ENCODE measurements at regions not wholly inside any gene's neighbourhood (a gene's known extent, or its start where the extent isn't known, plus 50 kb on each side); places are given as distances from the start of the nearest gene placed in this dataset.
"Not testable (repeated sequence)": the region's sequence is repeated elsewhere in the genome, so short reads cannot be mapped to it uniquely, and the experiment has no call there.

- H3K4me3 Mint-ChIP-seq = no peak overlapping the region
- no peaks in the 10 kb centered on the region for H3K9me3 Mint-ChIP-seq (ENCODE audit: low read depth)
- POLR2A ChIA-PET = no interaction called here
- H3K27me3 Mint-ChIP-seq = no peaks in the 10 kb centered on the region
- no peaks in the 10 kb centered on the region for H3K36me3 Mint-ChIP-seq (ENCODE audit: low read depth)
- CTCF ChIA-PET = no interaction called here
- no peak overlapping the region for H3K27ac Mint-ChIP-seq
- intact Hi-C loops (cut with DNase I, micrococcal nuclease) = no loop called here
- DNase-seq = no peak
- no peaks in the 10 kb centered on the region for H3K4me1 Mint-ChIP-seq
- no peak for ATAC-seq
Observed at GRCh38 chr18:43830947-43831346, 553.7 kb upstream of the SYT4 start.

- intact Hi-C loops (cut with DNase I, micrococcal nuclease) = no loop called here
- DNase-seq = no peak
- Mint-ChIP-seq H3K36me3 (ENCODE audit: low read depth) (no peaks in the 10 kb centered on the region), H3K27ac (no peak overlapping the region), H3K9me3 (ENCODE audit: low read depth) (no peaks in the 10 kb centered on the region), H3K4me3 (no peak overlapping the region), H3K4me1 (no peaks in the 10 kb centered on the region), H3K27me3 (no peaks in the 10 kb centered on the region)
- ChIA-PET POLR2A (no interaction called here), CTCF (no interaction called here)
- ATAC-seq = no peak
Observed at GRCh38 chr18:43846299-43846698, 569.0 kb upstream of the SYT4 start.

- no peaks in the 10 kb centered on the region for H3K4me1 Mint-ChIP-seq
- no peaks in the 10 kb centered on the region for H3K9me3 Mint-ChIP-seq (ENCODE audit: low read depth)
- ChIA-PET CTCF (no interaction called here), POLR2A (no interaction called here)
- no peaks in the 10 kb centered on the region for H3K27me3 Mint-ChIP-seq
- H3K4me3 Mint-ChIP-seq = no peak overlapping the region
- ATAC-seq = no peak
- H3K27ac Mint-ChIP-seq = no peak overlapping the region
- no peaks in the 10 kb centered on the region for H3K36me3 Mint-ChIP-seq (ENCODE audit: low read depth)
- no peak for DNase-seq
- intact Hi-C loops (cut with DNase I, micrococcal nuclease) = no loop called here
Observed at GRCh38 chr18:43847164-43848091, 570.1 kb upstream of the SYT4 start.

- H3K9me3 Mint-ChIP-seq (ENCODE audit: low read depth); DNase-seq; H3K4me1 Mint-ChIP-seq; CTCF ChIA-PET; ATAC-seq; H3K36me3 Mint-ChIP-seq (ENCODE audit: low read depth); H3K27ac Mint-ChIP-seq; intact Hi-C loops (cut with DNase I, micrococcal nuclease); H3K27me3 Mint-ChIP-seq; POLR2A ChIA-PET; H3K4me3 Mint-ChIP-seq: not testable (repeated sequence)
Observed at GRCh38 chr18:43849831-43850230, 572.5 kb upstream of the SYT4 start.

- intact Hi-C loops (cut with DNase I, micrococcal nuclease) = no loop called here
- Mint-ChIP-seq H3K4me3 (no peak overlapping the region), H3K27ac (no peak overlapping the region), H3K36me3 (ENCODE audit: low read depth) (no peaks in the 10 kb centered on the region), H3K27me3 (no peaks in the 10 kb centered on the region), H3K9me3 (ENCODE audit: low read depth) (no peaks in the 10 kb centered on the region), H3K4me1 (no peaks in the 10 kb centered on the region)
- ChIA-PET POLR2A (no interaction called here), CTCF (no interaction called here)
- ATAC-seq (no peak), DNase-seq (no peak)
Observed at GRCh38 chr18:43855376-43855775, 578.1 kb upstream of the SYT4 start.

GRCh38 chr18:43863180-43863579 lies 585.9 kb upstream of the SYT4 start:
- intact Hi-C loops (cut with DNase I, micrococcal nuclease) = no loop called here
- Mint-ChIP-seq H3K27me3 (no peaks in the 10 kb centered on the region), H3K4me3 (no peak overlapping the region), H3K36me3 (ENCODE audit: low read depth) (no peaks in the 10 kb centered on the region), H3K4me1 (no peaks in the 10 kb centered on the region), H3K27ac (no peak overlapping the region), H3K9me3 (ENCODE audit: low read depth) (peaks cover 1% of the 10 kb centered on the region)
- CTCF ChIA-PET = no interaction called here
- no peak for ATAC-seq
- POLR2A ChIA-PET = no interaction called here
- no peak for DNase-seq

GRCh38 chr18:43866696-43867095 lies 589.4 kb upstream of the SYT4 start:
- intact Hi-C loops (cut with DNase I, micrococcal nuclease) = no loop called here
- Mint-ChIP-seq H3K4me1 (no peaks in the 10 kb centered on the region), H3K27me3 (no peaks in the 10 kb centered on the region), H3K9me3 (ENCODE audit: low read depth) (peaks cover 1% of the 10 kb centered on the region), H3K4me3 (no peak overlapping the region), H3K36me3 (ENCODE audit: low read depth) (no peaks in the 10 kb centered on the region), H3K27ac (no peak overlapping the region)
- POLR2A ChIA-PET = no interaction called here
- no peak for DNase-seq
- CTCF ChIA-PET = interaction anchor here (0.8 kb wide), 1 partner anchor 165 kb away, joined by 3 read pairs; no protein-coding TSS in a partner anchor
- no peak for ATAC-seq

GRCh38 chr18:43868497-43868995 lies 591.3 kb upstream of the SYT4 start:
- Mint-ChIP-seq H3K4me1 (no peaks in the 10 kb centered on the region), H3K4me3 (no peak overlapping the region), H3K27ac (no peak overlapping the region), H3K9me3 (ENCODE audit: low read depth) (peaks cover 1% of the 10 kb centered on the region), H3K27me3 (no peaks in the 10 kb centered on the region), H3K36me3 (ENCODE audit: low read depth) (no peaks in the 10 kb centered on the region)
- POLR2A ChIA-PET = no interaction called here
- intact Hi-C loops (cut with DNase I, micrococcal nuclease) = no loop called here
- ATAC-seq (no peak), DNase-seq (no peak)
- CTCF ChIA-PET = no interaction called here

- POLR2A ChIA-PET = no interaction called here
- ATAC-seq = no peak
Observed at GRCh38 chr18:43869451-43870008, 592.2 kb upstream of the SYT4 start.

GRCh38 chr18:43870626-43871025 lies 593.3 kb upstream of the SYT4 start:
- POLR2A ChIA-PET = no interaction called here
- no peak overlapping the region for H3K27ac Mint-ChIP-seq
- peaks cover 1% of the 10 kb centered on the region for H3K9me3 Mint-ChIP-seq (ENCODE audit: low read depth)
- no peaks in the 10 kb centered on the region for H3K27me3 Mint-ChIP-seq
- H3K4me1 Mint-ChIP-seq = no peaks in the 10 kb centered on the region
- ATAC-seq (no peak), DNase-seq (no peak)
- H3K36me3 Mint-ChIP-seq (ENCODE audit: low read depth) = no peaks in the 10 kb centered on the region
- no peak overlapping the region for H3K4me3 Mint-ChIP-seq
- CTCF ChIA-PET = no interaction called here
- intact Hi-C loops (cut with DNase I, micrococcal nuclease) = no loop called here

More at GRCh38 chr18:43869451-43870008, 592.2 kb upstream of the SYT4 start:
- intact Hi-C loops (cut with DNase I, micrococcal nuclease) = no loop called here
- no peaks in the 10 kb centered on the region for H3K4me1 Mint-ChIP-seq
- no peaks in the 10 kb centered on the region for H3K27me3 Mint-ChIP-seq
- CTCF ChIA-PET = no interaction called here
- no peaks in the 10 kb centered on the region for H3K36me3 Mint-ChIP-seq (ENCODE audit: low read depth)
- H3K9me3 Mint-ChIP-seq (ENCODE audit: low read depth) = peaks cover 1% of the 10 kb centered on the region
- no peak overlapping the region for H3K27ac Mint-ChIP-seq
- DNase-seq = no peak
- no peak overlapping the region for H3K4me3 Mint-ChIP-seq

- no peaks in the 10 kb centered on the region for H3K36me3 Mint-ChIP-seq (ENCODE audit: low read depth)
- H3K4me1 Mint-ChIP-seq = no peaks in the 10 kb centered on the region
- no peak overlapping the region for H3K27ac Mint-ChIP-seq
- ChIA-PET CTCF (interaction anchor here (0.7 kb wide), 1 partner anchor 210 kb away, joined by 3 read pairs; no protein-coding TSS in a partner anchor), POLR2A (no interaction called here)
- no peak overlapping the region for H3K4me3 Mint-ChIP-seq
- intact Hi-C loops (cut with DNase I, micrococcal nuclease) = no loop called here
- ATAC-seq (no peak), DNase-seq (no peak)
- H3K27me3 Mint-ChIP-seq = no peaks in the 10 kb centered on the region
- peaks cover 5% of the 10 kb centered on the region for H3K9me3 Mint-ChIP-seq (ENCODE audit: low read depth)
Observed at GRCh38 chr18:43875511-43875910, 598.2 kb upstream of the SYT4 start.

GRCh38 chr18:43876286-43876685 lies 599.0 kb upstream of the SYT4 start:
- ATAC-seq = no peak
- ChIA-PET POLR2A (no interaction called here), CTCF (no interaction called here)
- peaks cover 5% of the 10 kb centered on the region for H3K9me3 Mint-ChIP-seq (ENCODE audit: low read depth)
- no peaks in the 10 kb centered on the region for H3K27me3 Mint-ChIP-seq
- intact Hi-C loops (cut with DNase I, micrococcal nuclease) = no loop called here
- no peak overlapping the region for H3K27ac Mint-ChIP-seq
- no peaks in the 10 kb centered on the region for H3K4me1 Mint-ChIP-seq
- no peaks in the 10 kb centered on the region for H3K36me3 Mint-ChIP-seq (ENCODE audit: low read depth)
- no peak for DNase-seq
- H3K4me3 Mint-ChIP-seq = no peak overlapping the region
